GM12873 (cell line): ENCODE measurements at regions not wholly inside any gene's neighbourhood (a gene's known extent, or its start where the extent isn't known, plus 50 kb on each side); places are given as distances from the start of the nearest gene placed in this dataset.

Experiments used
- CTCF ChIP-seq: IDR thresholded peaks from 2 replicates; pipeline ENCODE4 v1.5.1; 2012; ENCODE audit warnings: low read depth, mild to moderate bottlenecking, moderate library complexity, low read length, control low read depth; ENCODE audit not compliant: insufficient read depth; ENCODE audit errors: missing control alignments

GRCh38 chr2:59427980-59428379, 1125.5 kb downstream of the BCL11A start:
- TF ChIP-seq CTCF, result no peak

GRCh38 chr2:59425247-59425646, 1128.2 kb downstream of the BCL11A start:
- no peak for TF ChIP-seq CTCF

GRCh38 chr2:59413751-59414570, 1139.5 kb downstream of the BCL11A start:
- TF ChIP-seq CTCF, result no peak

- TF ChIP-seq CTCF, result no peak
Observed at GRCh38 chr2:59399126-59399525, 1154.3 kb downstream of the BCL11A start.

GRCh38 chr2:59398081-59398480, 1155.4 kb downstream of the BCL11A start:
- TF ChIP-seq CTCF, result no peak

GRCh38 chr2:59395119-59395518, 1154.0 kb upstream of the FANCL start:
- no peak for TF ChIP-seq CTCF

- TF ChIP-seq CTCF, result no peak
Observed at GRCh38 chr2:59391896-59392295, 1150.8 kb upstream of the FANCL start.
